NB4 (cell line): ENCODE measurements at regions not wholly inside any gene's neighbourhood (a gene's known extent, or its start where the extent isn't known, plus 50 kb on each side); places are given as distances from the start of the nearest gene placed in this dataset.
A peak's percentile ranks its signal among the peaks of the same experiment; 100 is the strongest.

ENCODE experiments used
- DNase-seq: peaks from one replicate; pipeline ENCODE4 v3.0.0; 2010; ENCODE audit warnings: low read depth
- H3K4me3 ChIP-seq: one replicate; pipeline ENCODE4 v1.5.1; 2011; ENCODE audit warnings: mild to moderate bottlenecking, low read depth, low read length, moderate library complexity
- MYC ChIP-seq: IDR thresholded peaks from 2 replicates; pipeline ENCODE4 v1.6.1; 2011; ENCODE audit warnings: low read depth, low read length
- POLR2A ChIP-seq: IDR thresholded peaks from 2 replicates; pipeline ENCODE4 v1.6.1; 2011; ENCODE audit warnings: mild to moderate bottlenecking; ENCODE audit not compliant: insufficient read length; ENCODE audit errors: extremely low read depth
- TF ChIP-seq, protein P1 (sequence below): IDR thresholded peaks from one replicate; pipeline ENCODE4 v1.5.1; 2012; ENCODE audit warnings: low read depth, low read length
- TF ChIP-seq, protein P2 (sequence below): IDR thresholded peaks from 2 replicates; pipeline ENCODE4 v1.6.1; 2011; ENCODE audit warnings: low read depth, low read length

DNA sequence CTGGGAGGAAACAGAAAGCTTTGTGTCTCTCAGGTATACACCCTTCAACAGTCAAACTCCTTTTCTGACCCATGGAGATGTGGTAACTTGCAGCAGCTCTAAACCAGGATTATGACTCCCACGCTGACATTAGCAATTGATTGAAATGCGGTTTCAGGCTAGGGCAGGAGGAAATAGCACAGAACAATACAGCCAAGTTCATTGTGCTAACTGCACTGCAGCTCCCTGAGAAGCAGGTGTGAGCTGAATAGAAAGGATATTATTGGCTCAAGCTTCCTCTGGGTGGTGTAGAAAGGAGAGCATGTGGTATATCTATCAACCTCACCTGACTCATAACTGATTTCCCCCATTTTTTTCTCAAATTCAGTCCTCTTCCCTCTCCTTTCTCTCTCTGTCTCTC lies 612.3 kb upstream of the BTBD3 start:
- no peak overlapping the region for H3K4me3 ChIP-seq
- peak; percentile 29 for DNase-seq
- TF ChIP-seq POLR2A, result no peak
- TF ChIP-seq, protein P1, sequence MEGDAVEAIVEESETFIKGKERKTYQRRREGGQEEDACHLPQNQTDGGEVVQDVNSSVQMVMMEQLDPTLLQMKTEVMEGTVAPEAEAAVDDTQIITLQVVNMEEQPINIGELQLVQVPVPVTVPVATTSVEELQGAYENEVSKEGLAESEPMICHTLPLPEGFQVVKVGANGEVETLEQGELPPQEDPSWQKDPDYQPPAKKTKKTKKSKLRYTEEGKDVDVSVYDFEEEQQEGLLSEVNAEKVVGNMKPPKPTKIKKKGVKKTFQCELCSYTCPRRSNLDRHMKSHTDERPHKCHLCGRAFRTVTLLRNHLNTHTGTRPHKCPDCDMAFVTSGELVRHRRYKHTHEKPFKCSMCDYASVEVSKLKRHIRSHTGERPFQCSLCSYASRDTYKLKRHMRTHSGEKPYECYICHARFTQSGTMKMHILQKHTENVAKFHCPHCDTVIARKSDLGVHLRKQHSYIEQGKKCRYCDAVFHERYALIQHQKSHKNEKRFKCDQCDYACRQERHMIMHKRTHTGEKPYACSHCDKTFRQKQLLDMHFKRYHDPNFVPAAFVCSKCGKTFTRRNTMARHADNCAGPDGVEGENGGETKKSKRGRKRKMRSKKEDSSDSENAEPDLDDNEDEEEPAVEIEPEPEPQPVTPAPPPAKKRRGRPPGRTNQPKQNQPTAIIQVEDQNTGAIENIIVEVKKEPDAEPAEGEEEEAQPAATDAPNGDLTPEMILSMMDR, result no peak
- TF ChIP-seq, protein P2, sequence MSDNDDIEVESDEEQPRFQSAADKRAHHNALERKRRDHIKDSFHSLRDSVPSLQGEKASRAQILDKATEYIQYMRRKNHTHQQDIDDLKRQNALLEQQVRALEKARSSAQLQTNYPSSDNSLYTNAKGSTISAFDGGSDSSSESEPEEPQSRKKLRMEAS, result no peak
- TF ChIP-seq MYC, result no peak

DNA sequence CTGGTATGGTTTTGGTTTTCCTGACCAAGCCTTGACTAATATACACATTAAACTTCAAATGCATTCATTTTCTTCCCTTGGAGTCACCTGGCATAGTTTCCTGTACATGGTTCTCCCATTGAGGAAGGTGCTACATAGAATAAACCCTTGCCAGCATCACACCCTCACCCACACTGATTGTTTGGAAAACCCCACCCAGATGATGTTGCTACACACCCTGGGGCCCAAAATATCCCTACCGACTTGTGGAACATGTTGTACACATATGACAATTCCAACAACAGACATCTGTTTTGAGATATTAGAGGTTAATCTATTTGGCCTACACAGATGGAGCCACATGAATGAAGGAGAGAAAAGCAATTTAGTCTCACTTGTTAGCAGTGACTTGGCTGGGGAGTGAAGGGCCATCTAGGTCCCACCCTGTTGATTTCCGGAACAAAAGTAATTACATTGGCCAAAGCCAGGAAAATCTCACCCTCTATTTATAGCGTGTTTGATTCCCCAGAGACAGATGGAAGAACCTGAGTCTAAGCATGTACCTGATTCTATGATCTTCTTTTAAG lies 606.0 kb upstream of the BTBD3 start:
- no peak overlapping the region for H3K4me3 ChIP-seq
- TF ChIP-seq POLR2A (no peak), MYC (no peak)
- TF ChIP-seq, protein P1, result no peak
- TF ChIP-seq, protein P2, result no peak
- DNase-seq, result no peak

DNA sequence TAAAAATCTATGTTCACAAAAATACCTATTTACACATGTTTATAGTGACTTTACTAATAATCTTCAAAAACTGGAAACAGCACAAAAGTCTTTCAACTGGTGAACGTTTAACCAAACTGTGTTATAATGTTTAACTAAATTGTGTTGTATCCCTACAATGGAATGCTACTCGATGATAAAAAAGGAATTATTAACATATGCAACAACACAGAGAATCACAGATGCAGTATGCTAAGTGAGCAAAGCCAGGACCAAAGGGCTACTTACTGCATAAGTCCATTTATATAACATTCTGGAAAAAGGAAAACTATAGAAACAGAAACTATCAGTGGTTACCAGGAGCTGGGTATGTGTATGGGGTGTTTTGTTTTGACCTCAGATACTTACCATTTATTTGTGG lies 602.2 kb upstream of the BTBD3 start:
- no peak for DNase-seq
- TF ChIP-seq POLR2A, result no peak
- TF ChIP-seq, protein P2, result no peak
- TF ChIP-seq MYC, result no peak
- TF ChIP-seq, protein P1, result no peak
- H3K4me3 ChIP-seq, result no peak overlapping the region

DNA sequence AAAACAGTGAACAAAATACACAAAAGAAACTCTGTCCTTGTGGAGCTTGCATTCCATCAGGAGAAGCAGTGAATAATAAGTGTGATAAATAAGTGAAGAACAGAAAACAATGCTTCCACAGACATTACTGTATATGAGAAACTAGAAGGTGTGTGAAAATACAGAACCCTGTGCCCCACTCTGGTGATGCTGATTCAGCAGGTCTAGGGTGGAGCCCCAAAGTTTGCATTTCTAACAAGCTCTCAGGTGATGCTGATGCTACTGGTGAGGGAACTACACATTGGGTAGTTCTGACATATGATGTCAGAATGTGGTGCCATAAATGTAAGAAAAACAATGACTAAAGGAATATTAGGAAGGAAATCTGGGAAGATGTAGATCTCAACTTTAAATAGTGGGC lies 601.4 kb upstream of the BTBD3 start:
- no peak for DNase-seq
- no peak overlapping the region for H3K4me3 ChIP-seq
- TF ChIP-seq MYC (no peak), POLR2A (no peak)
- TF ChIP-seq, protein P2, result no peak
- TF ChIP-seq, protein P1, result no peak

DNA sequence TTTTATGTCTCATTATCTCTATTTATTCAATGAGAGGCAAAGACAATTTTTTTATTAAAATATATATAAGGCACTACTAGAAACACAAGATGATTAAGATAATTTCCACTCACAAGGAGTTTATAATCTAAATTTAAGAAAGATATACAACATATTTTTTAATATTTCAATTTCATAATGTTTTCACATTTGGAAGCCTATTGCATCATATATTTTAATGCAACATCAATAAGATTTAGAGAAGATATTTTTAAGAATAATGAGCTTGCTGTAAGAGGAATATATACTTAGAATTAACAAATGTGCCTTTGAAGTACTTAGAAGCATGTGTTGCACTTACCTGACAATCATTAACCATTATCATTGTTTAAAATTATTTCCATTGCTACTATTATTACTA lies 597.7 kb upstream of the BTBD3 start:
- no peak for DNase-seq
- TF ChIP-seq, protein P2, result no peak
- TF ChIP-seq MYC (no peak), POLR2A (no peak)
- H3K4me3 ChIP-seq, result no peak overlapping the region

DNA sequence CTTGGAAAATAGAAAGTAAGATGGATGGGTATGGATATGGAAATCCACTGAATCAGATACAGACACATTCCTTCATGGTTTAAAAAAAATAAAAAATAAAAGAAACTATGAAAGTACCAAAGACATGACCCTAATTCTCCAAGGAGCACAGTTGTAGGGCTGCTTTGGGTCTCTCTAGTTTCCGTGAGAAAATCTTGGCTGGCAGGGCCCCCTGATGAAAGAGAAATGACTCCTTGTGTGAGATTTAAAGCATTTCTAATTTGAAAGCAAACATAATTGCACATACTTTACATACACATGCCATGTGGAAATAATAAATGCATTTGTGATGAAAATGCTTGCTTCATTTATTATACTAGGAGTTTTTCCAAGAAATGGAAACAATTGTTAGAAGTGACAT lies 593.9 kb upstream of the BTBD3 start:
- no peak for DNase-seq
- H3K4me3 ChIP-seq, result no peak overlapping the region
- TF ChIP-seq, protein P1, result no peak
- TF ChIP-seq POLR2A, result no peak
- TF ChIP-seq, protein P2, result no peak
- TF ChIP-seq MYC, result no peak
